Muscle of arm (tissue), 1 donor: ENCODE measurements at regions not wholly inside any gene's neighbourhood (a gene's known extent, or its start where the extent isn't known, plus 50 kb on each side); places are given as distances from the start of the nearest gene placed in this dataset.

Experiments
- DNase-seq: peaks from one replicate; pipeline ENCODE4 v3.0.0-alpha.2; 2013

GRCh38 chr2:221212105-221212504, 360.0 kb downstream of the EPHA4 start:
- no peak for DNase-seq

- DNase-seq = no peak
Measured at GRCh38 chr2:221215487-221215886, 356.6 kb downstream of the EPHA4 start.

GRCh38 chr2:221216636-221217035, 355.5 kb downstream of the EPHA4 start:
- DNase-seq = no peak

- no peak for DNase-seq
Measured at GRCh38 chr2:221225752-221226151, 346.4 kb downstream of the EPHA4 start.

GRCh38 chr2:221228214-221228769, 343.8 kb downstream of the EPHA4 start:
- DNase-seq = no peak

GRCh38 chr2:221229099-221229498, 343.0 kb downstream of the EPHA4 start:
- no peak for DNase-seq

GRCh38 chr2:221231511-221231910, 340.6 kb downstream of the EPHA4 start:
- no peak for DNase-seq

GRCh38 chr2:221235941-221236340, 336.2 kb downstream of the EPHA4 start:
- no peak for DNase-seq

GRCh38 chr2:221241072-221241471, 331.0 kb downstream of the EPHA4 start:
- DNase-seq = no peak

GRCh38 chr2:221243771-221244170, 328.3 kb downstream of the EPHA4 start:
- DNase-seq = no peak

- DNase-seq = no peak
Measured at GRCh38 chr2:221245045-221245444, 327.1 kb downstream of the EPHA4 start.

GRCh38 chr2:221245772-221246171, 326.3 kb downstream of the EPHA4 start:
- DNase-seq = no peak

- DNase-seq = no peak
Measured at GRCh38 chr2:221254299-221254698, 317.8 kb downstream of the EPHA4 start.

- no peak for DNase-seq
Measured at GRCh38 chr2:221255862-221256261, 316.2 kb downstream of the EPHA4 start.

- DNase-seq = no peak
Measured at GRCh38 chr2:221258464-221258863, 313.6 kb downstream of the EPHA4 start.

GRCh38 chr2:221262651-221263050, 309.5 kb downstream of the EPHA4 start:
- DNase-seq = no peak

- no peak for DNase-seq
Measured at GRCh38 chr2:221263573-221263972, 308.5 kb downstream of the EPHA4 start.

GRCh38 chr2:221264318-221264717, 307.8 kb downstream of the EPHA4 start:
- no peak for DNase-seq

GRCh38 chr2:221267773-221268425, 304.2 kb downstream of the EPHA4 start:
- DNase-seq = no peak

- DNase-seq = no peak
Measured at GRCh38 chr2:221268631-221269030, 303.5 kb downstream of the EPHA4 start.

- peak; percentile 64 for DNase-seq
Measured at GRCh38 chr2:221270806-221271205, 301.3 kb downstream of the EPHA4 start.

- DNase-seq = no peak
Measured at GRCh38 chr2:221272729-221273128, 299.4 kb downstream of the EPHA4 start.

GRCh38 chr2:221276033-221276432, 296.1 kb downstream of the EPHA4 start:
- DNase-seq = no peak

GRCh38 chr2:221276601-221277000, 295.5 kb downstream of the EPHA4 start:
- DNase-seq = no peak
